NCI-H1092 treated with DMSO at 0.1 percent for 48 hours (cell line): ENCODE measurements at regions not wholly inside any gene's neighbourhood (a gene's known extent, or its start where the extent isn't known, plus 50 kb on each side); places are given as distances from the start of the nearest gene placed in this dataset.

Experiments used
- DNase-seq: peaks from one replicate; lab custom pipeline; 2025; lab: John Stamatoyannopoulos, UW

DNA sequence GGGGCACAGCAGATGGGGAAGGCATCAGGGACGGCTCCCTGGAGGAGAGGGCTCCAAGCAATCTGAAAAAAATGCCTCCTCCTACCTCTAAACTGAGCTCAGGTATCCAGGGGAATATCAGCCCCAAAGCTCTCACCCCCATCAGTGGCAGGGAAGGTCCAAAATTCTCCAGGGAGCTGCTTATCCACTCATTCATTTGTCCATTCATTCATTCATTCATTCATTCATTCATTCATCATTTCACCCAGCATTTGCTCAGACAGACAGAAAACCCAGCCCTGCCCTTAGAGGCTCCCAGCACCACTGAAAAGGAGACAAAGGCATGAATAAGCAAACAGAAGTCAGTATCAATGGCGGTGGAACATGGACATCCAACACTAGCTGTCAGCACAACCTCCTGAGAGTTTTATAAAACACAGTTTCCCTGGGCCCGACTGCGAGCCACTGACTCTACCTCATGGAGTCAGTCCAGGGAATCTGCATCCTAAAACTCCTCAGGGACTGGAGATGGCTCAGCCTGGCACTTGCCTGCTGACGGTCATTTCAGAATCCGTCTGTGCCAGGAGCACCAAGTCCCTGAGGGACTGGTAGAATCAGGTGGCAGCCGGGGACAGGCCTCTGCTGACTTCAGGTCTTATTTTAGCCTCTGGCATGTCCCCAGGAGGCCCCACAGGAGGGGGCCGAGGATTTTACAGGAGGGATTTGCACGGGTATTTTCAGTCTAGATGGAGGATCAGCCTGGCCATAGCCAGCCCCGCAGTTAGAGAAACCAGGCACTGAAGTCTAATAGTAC lies 164.6 kb downstream of the MN1 start:
- no peak for DNase-seq

DNA sequence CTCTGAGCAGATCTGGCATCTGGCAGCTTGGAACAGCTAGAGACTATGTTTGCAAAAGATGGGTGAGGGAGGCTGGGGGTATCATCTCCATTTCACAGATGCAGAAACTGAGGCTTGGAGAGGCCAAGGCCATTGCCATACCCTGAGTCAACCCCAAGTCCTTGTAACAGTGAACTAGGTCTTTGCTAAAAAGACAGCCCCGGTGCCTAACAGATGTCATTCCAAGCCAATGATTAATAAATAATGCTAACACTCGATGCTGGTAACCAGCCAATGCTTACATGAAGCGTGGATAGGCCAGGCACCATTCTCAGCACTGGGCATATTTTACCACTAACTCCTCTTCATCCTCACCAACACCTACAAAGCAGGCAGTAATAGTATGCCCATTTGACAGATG lies 164.0 kb downstream of the MN1 start:
- no peak for DNase-seq

DNA sequence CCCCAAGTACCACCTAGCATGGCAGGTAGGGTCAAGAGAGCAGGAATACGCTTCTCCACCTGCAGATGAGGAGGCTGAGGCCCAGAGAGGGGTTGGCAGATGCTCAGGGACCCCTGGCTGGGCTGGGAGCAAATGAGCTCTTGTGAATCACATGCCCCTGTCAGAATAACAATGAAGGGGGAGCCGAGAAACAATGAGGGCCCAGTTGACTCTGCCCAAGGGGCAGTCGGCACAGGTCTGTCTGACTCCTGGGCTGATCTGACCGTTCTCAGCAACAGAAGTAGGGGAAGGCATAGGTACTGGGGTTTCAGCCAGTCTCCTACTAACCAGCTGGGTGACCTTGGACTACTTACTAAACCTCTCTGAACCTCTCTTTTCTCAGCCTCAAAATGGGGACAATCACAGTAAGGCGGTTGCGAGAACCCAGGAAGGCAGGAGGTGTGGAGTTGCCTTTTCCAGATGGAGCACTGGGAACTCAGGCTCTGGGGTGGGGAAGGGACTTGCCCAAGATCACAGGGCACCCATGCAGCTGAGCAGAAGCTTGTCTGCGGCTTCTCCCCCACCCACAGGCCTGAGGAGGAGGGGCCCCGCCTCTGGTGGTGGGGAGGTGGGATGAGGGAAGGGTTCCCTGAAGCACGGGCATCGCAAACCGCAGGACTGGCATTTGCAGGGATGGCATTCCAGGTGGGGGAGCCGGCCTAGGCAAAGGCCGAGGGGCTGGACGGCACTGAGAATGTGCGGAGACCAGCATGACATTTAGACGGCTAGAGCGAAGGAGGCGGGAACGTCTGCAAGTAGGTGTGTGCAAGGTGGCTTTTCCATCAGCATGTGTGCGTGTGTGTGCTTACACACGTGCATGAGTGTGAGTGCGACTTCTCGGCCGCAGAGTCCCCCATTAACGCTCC lies 163.0 kb downstream of the MN1 start:
- no peak for DNase-seq

DNA sequence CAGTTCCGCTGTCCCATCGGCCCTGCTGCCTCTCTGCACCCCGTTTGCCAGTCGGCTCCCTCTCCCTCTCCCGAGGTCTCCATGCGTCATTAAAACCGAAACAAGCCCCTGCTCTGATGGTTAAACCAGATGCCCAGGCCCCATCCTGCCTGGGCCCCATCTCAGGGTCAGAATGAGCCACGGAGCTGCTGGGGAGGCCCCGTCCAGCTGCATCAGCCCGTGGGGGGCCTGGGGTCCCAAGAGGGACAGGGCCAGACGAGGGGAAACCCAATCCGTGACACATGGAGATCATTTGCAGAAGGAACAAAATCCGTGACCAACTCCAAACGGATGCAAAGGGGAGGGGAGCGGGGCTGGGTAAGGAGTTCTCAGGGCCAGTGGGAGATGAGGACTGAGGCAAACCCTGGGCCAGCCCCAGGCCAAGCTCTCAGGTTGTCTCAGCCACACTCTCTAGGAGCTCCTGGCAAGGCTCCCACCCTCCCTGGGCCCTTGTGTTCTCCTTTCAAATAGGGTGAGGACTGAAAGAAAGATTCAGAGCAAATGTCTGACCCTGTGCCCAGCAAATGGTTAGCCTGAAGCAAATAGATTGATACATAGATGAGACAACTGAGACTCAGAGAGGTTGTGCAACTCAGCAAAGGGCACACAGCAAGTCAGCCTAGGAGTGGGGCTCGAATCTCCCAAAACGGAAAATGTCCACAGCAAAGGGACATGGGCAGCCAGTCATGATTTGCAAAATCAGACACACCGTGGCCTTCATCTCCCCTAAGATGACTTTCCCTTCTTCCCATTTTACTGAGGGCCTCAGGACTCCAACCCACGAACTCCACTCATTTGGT lies 162.1 kb downstream of the MN1 start:
- DNase-seq, result no peak

DNA sequence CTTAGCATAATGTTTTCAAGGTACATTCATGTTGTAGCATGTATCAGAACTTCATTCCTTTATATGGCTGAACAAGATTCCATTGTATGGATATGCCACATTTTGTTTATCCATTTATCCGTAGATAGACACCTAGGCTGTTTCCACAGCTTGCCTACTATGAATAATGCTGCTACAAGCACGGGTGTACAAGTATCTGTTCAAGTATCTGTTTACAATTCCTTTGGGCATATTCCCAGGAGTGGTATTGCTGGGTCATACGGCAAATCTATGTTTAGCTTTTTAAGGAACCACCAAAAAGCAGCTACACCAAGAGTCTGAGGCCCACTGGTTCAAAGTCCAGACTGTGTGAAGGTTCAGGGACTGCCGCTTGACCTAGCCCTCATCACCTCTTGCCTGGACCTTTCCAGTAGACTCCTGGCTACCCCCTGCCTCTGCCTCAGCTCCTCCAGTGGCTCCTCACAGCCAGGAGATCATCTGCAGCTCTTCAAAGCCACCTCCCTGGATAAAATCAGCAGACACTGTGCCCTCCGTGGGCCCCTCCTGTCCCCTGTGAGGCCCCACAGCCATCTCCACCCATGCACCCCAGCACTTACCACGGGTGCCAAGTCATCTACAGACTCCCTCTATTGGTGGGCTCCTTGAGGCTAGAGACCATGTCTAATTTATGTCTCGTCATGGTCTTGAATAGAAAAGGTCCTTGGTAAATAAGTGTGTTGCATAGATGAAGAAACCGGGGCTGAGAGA lies 160.3 kb downstream of the MN1 start:
- no peak for DNase-seq

DNA sequence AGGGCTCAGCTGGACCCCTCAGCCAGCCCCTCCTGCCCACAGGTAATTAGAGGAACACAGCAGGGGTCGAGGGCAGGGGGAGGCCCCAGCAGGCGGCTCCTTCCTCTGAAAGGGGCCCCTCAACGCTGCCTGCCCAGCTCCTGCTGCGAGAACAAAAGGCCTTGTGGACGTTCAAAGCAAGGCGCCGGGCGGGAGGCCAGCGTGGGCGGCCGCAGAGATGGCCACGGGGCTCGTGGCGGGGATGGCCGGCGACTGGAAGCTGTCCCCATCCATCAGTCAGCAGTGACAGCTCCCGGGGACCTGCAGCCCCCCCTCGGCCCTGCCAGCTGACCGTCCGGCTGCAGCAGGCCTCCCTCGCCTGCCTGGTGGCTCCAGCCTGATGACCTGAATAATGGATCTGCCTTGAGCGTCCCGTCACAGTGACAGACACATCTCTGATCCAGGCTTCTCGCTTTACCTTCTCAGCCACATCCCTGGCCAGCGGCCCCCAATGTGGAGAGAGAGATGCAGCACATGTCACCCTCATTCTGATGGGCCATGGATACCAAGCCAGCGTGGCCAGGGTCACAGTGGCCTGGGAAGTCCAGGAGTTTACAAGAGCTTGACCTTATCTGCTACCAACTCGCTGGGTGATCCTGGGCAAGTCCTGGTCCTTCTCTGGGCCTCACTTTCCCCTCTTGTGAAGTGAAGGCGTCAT lies 159.3 kb downstream of the MN1 start:
- no peak for DNase-seq

DNA sequence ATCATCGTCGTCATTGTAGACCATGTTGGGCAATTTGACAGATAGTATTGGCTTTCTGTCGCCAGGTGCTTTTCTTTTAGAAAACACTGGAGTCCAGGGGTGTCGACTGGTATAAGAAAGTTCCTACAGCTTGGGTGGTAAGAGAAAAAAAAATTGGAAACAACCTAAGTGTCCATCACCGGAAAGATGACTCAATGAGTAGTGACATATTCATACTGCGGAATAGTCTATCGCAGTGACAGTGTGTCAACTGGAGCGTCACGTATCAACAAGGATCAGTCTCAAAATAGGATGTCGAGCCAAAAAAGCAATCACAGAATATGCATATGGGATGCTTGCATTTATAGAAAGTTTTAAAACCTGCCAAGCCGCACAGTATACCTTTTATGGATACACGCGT lies 157.6 kb downstream of the MN1 start:
- DNase-seq, result no peak

DNA sequence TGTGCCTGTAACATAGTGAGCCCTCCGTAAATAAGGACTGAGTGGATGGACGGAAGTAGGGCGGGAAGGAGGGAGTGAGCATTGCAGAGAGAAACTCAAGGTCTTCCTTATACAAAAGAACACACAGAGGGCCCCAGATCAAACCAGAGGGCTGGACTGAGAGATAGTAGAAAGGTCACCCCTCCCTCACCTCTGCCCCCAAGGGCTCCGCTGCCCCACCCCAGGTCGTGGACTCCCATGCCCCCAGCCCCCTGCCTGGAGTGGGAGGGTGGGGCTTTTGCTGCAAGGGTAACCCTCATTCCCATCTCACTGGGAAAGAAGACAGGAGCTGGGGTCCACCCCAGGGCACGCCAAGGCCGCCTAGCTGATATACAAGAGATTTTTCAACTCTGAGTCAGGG lies 157.0 kb downstream of the MN1 start:
- no peak for DNase-seq

DNA sequence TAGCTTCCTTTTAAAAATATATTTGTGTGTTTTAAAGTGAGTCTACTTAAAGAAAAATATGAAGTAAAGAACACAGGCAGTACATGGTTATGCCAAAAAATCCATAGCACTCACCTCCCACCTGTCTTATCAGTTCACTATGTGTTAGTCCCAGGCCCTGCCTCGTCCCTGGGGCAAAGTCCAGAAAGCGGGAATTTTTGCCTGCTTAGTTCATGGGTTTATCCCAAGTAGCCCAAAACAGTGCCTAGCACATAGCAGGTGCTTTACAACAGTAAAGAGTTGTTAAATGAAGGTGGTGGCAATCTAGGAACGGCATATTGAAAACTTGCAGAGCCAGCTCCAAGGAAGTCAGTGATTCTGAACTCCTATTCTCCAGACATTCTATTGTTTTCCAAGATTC lies 154.0 kb downstream of the MN1 start:
- no peak for DNase-seq

DNA sequence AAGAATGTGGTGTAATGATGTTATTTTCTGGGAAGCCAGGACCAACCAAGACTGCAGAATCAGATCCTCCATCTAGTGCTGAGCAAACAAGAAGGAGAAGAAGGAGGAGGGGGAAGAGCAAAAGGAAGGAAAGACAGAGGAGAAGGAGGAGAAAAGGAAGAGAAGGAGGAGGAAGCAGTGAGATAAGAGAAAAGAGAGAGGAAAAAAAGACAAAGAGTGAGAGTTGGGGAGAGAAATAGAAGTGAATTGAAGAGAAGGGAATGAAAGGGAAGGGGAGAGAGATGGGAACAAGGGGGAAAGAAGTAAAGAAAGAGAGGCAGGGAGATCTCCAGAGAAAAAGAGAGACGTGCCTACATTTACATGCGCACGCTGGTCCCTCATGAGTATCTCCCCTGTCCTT lies 153.5 kb downstream of the MN1 start:
- DNase-seq, result no peak

DNA sequence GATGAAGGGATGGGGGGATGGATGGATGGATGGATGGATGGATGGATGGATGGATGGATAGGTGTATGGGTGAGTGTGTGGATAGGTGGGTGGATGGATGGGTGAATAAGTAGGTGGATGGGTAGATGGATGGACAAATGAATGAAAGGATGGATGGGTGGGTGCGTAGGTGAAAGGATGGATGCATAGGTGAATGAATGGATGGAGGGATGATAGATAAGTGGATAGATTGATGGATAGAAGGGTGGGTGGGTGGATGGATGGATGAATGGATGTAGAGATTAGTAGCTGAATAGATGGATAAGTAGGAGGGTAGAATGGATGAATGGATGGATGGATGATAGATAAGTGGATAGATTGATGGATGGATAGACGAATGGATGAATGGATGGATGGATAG lies 152.7 kb downstream of the MN1 start:
- no peak for DNase-seq

DNA sequence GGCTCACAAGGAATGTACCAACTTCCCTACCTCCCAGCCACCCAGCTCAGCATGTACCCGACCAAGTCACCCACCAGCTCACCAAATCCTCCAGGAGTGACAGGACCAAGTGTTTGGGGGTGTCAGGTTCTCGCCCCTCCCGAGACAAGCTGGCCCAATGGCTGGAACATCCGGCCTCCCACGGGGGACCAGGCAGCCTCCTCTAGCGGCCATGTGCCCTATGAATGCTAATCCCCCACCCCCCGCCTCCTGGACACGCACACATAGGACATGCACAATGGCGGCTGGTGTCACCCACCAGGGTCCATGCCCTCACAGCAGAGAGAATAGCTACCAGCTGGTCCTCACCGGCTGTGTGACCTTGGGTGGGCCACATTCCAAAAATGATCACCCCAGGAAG lies 151.0 kb downstream of the MN1 start:
- no peak for DNase-seq

DNA sequence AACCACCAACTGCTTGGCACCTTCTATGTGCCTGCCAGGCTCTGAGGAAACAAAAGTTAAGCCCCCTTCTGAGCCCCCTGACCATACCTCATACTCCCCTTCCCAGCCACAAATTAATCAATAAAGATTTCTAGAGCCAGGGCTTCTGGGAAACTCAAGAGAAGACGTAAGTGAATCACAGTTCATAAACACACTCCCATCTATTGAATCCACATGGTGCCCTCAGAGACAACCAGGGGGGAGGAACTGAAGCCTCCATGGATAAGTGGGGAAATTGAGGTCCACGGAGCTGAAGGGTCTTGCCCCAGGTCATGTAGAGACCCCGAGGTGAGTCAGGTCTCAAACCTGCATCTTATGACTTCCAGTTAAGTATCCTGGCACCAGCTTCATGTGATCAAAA lies 150.6 kb downstream of the MN1 start:
- DNase-seq, result no peak

DNA sequence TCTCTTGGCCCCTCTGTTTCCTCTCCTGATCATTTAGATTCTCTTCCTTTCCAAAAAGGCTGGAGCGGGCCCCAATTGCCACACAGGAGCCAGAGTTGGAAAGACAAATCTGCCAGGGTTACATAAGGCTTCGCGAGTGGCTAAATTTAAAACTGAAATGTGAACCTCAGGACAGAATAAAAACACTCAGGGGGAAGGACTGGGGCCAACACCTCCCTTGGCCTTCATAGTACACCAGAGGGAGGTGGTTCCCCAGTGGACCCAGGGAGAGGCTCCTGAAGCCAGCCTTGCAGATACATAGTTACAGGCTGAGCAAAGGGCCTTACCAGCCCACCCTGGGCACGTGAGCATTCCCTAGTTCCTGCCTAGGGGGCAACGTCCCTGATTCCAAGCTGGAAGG lies 150.1 kb downstream of the MN1 start:
- DNase-seq, result no peak

DNA sequence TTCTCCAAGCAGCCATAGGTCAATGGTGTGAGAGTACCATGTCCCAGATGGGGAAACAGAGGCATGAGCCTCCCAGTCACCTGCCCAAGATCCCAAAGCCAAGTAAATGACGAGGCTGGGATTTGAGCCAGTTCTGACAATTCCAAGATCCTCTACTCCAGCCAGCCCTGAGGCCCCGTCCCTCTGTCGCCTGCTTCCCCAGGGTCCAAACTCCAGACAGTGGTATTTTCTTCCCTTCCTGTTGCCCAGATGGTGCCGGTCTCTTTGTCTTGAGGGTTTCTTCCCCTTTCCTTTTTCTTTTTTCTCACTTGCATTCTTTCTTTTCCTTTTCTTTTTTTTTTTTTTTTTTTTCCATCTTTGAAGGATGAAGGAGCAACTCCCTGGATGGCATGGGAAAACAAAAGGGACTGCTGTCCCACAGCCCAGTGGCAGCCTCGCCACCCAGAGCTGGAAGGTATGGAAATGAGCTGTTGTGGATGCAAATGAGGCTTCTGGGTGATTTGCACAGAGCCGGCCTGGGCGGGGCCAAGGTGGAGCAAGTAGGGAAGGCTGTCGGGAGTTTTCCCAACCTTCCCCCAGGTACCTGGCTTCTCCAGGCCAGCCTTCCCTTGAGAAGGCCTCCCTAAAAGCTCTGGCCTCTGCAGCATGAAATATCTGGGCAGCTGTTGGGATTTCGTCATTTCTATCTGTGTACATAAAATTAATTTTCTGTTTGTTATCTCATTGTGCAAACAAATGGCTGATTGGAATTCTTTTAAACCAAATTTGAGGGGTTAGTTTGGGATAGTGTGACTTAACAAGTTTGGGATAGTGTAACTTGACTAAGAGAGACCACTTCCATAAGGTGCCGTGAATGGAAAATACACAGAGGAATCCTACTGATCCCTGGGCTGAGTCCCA lies 146.8 kb downstream of the MN1 start:
- DNase-seq, result no peak

DNA sequence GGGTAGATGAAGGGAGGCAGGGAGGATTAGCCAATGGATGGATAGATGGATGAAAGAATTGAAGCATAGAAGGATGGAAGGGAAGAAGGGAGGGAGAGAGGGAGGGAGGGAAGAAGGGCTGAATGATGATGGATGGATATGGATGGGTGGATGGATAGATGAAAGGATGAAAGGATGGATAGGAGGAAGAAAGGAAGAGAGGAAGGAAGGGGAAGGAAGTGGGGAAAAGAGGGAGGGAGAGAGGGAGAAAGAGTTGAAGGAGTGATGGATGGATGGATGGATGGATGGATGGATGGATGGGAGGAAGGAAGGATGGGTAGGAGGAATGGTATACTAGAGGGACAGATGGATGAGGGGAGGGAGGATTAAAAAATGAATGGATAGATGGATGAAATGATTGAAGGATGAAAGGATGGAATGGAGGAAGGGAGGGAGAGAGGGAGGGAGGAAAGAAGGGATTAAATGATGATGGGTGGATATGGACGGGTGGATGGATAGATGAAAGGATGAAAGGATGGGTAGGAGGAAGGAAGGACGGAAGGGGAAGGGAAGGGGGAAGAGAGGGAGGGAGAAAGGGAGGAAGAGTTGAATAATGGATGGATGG lies 145.9 kb downstream of the MN1 start:
- DNase-seq, result no peak

DNA sequence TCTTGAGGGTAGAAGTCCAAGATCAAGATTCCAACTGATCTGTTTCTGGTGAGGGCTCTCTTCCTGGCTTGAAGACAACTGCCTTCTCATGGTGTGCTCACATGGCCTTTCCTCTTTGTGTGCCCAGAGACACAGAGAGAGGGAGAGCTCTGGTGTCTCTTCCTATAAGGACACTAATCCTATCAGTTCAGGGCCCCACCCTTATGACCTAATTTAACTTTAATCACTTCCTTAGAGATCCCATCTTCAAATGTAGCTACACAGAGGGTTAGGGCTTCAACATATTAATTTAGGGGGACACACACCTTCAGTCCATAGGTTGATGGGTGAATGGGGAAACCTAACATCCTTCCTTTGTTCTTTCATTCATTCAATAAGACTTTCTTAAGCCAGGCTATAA lies 144.6 kb downstream of the MN1 start:
- no peak for DNase-seq

DNA sequence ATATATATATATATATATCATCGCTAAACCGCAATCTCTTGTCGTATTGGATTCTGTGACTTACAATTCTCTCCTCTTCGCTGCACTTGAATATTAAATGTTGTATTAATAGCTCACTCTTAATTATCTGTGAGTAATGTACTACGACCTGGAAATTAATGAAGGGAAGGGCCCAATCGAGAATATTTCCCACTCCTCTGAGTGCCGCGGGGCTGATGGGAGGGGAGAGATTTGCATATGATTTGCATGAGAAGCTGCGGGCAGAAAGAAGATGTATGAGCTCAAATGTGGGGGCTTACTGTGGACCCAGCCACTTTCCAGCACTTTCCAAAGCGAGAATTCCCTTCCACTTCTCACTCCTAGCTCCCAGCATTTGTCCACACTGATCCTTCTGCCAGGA lies 141.2 kb downstream of the MN1 start:
- DNase-seq, result no peak
